Right lobe of liver (tissue), 4 donors: ENCODE measurements at regions not wholly inside any gene's neighbourhood (a gene's known extent, or its start where the extent isn't known, plus 50 kb on each side); places are given as distances from the start of the nearest gene placed in this dataset.

Experiments used
- POLR2A ChIP-seq: fragments of 450-650 bp; IDR thresholded peaks from one replicate; pipeline ENCODE4 v1.6.1; 2017; ENCODE audit warnings: antibody characterized with exemption, mild to moderate bottlenecking
- TF ChIP-seq, protein P1 (sequence below), 4 donors: fragments of 200-600 bp in 3 of 4; fragments of 450-650 bp in 1 of 4; IDR thresholded peaks; one replicate each; pipeline versions ENCODE4 v1.5.1 to v1.8.0; 2016 to 2022; ENCODE audit warnings: antibody characterized with exemption in 4 of 4, mild to moderate bottlenecking in 2 of 4
- donor health status: DM: no; HTN: no; CAD: no.
- donor health status: DM: no; HTN: no; CAD: no.
- donor health status: DM: no; HTN: yes; CAD: no.

DNA sequence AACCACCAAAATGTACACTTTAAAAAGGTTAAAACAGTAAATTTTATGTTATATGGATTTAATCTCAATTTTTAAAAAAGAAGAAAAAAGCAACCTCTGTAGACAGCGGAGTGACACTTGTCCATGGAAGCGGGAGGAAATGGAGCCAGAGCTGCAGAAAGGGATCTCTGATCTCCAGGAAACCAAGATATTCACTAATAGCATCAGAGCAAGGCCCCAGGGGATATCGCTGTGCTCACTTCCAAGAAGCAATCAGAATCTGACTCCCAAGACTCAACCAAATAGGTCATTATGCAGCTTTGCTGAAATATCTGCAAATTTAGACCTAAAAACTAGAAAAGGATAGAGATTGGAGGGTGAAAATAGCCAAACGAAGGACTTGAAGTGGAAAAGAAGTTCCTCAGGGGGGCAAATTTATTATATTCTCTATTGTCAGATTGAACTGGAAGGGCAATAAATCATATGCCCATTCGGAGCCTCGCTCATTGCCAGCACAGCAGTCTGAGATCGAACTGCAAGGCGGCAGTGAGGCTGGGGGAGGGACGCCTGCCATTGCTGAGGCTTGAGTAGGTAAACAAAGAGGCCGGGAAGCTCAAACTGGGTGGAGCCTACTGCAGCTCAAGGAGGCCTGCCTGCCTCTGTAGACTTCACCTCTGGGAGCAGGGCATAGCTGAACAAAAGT is 62.0 kb upstream of the ATP2C1 start:
- TF ChIP-seq, protein P1, sequence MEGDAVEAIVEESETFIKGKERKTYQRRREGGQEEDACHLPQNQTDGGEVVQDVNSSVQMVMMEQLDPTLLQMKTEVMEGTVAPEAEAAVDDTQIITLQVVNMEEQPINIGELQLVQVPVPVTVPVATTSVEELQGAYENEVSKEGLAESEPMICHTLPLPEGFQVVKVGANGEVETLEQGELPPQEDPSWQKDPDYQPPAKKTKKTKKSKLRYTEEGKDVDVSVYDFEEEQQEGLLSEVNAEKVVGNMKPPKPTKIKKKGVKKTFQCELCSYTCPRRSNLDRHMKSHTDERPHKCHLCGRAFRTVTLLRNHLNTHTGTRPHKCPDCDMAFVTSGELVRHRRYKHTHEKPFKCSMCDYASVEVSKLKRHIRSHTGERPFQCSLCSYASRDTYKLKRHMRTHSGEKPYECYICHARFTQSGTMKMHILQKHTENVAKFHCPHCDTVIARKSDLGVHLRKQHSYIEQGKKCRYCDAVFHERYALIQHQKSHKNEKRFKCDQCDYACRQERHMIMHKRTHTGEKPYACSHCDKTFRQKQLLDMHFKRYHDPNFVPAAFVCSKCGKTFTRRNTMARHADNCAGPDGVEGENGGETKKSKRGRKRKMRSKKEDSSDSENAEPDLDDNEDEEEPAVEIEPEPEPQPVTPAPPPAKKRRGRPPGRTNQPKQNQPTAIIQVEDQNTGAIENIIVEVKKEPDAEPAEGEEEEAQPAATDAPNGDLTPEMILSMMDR (IDR thresholded peaks at IDR 0.05): no peak
- TF ChIP-seq POLR2A: no peak
